ENCODE measurements at regions not wholly inside any gene's neighbourhood (a gene's known extent, or its start where the extent isn't known, plus 50 kb on each side); places are given as distances from the start of the nearest gene placed in this dataset.

GRCh38 chr4:10366628-10367027 is 90.6 kb downstream of the ZNF518B start:
- TF ChIP-seq CTCF (IDR thresholded peaks at IDR 0.05) = no peak
- no peak for TF ChIP-seq EP300 (IDR thresholded peaks at IDR 0.05)

Data from ovary (tissue), 3 donors.